Astrocyte of the spinal cord (primary cell): ENCODE measurements at regions not wholly inside any gene's neighbourhood (a gene's known extent, or its start where the extent isn't known, plus 50 kb on each side); places are given as distances from the start of the nearest gene placed in this dataset.

Experiments
- DNase-seq: peaks from one replicate; pipeline ENCODE4 v3.0.0; 2011; ENCODE audit warnings: low read depth, low spot score
- H3K4me3 ChIP-seq: 2 replicates; pipeline ENCODE4 v1.5.1; 2011; ENCODE audit warnings: low read depth, mild to moderate bottlenecking, low read length, moderate library complexity
- CTCF ChIP-seq: IDR thresholded peaks from 2 replicates; pipeline ENCODE4 v1.5.1; 2012; ENCODE audit warnings: low read depth, mild to moderate bottlenecking, low read length, inconsistent platforms
- in situ Hi-C: cut with HindIII; loops from 2 replicates; pipeline ENCODE4 v1.10.0; 2017; ENCODE audit warnings: low sequenced_read_pairs

GRCh38 chr5:109990723-109991359 is 301.1 kb downstream of the MAN2A1 start:
- in situ Hi-C loops, result no loop called here

GRCh38 chr5:109992264-109992915 is 302.7 kb downstream of the MAN2A1 start:
- no peak for TF ChIP-seq CTCF
- in situ Hi-C loops, result no loop called here
- H3K4me3 ChIP-seq, result no peak overlapping the region
- DNase-seq, result no peak

More at GRCh38 chr5:109990723-109991359, 301.1 kb downstream of the MAN2A1 start:
- no peak for TF ChIP-seq CTCF
- no peak overlapping the region for H3K4me3 ChIP-seq
- DNase-seq, result no peak

- no peak for TF ChIP-seq CTCF
- in situ Hi-C loops, result no loop called here
- no peak overlapping the region for H3K4me3 ChIP-seq
- no peak for DNase-seq
Measured at GRCh38 chr5:109994135-109994534, 304.4 kb downstream of the MAN2A1 start.

- in situ Hi-C loops, result no loop called here
- TF ChIP-seq CTCF, result no peak
- H3K4me3 ChIP-seq, result no peak overlapping the region
- no peak for DNase-seq
Measured at GRCh38 chr5:109996246-109996645, 306.5 kb downstream of the MAN2A1 start.

GRCh38 chr5:109997161-109997560 is 307.4 kb downstream of the MAN2A1 start:
- H3K4me3 ChIP-seq, result no peak overlapping the region
- DNase-seq, result no peak
- in situ Hi-C loops, result no loop called here
- TF ChIP-seq CTCF, result no peak

GRCh38 chr5:109998208-109998607 is 308.5 kb downstream of the MAN2A1 start:
- no peak overlapping the region for H3K4me3 ChIP-seq
- no peak for TF ChIP-seq CTCF
- DNase-seq, result no peak
- in situ Hi-C loops, result no loop called here
